Natural killer cell (primary cell): ENCODE measurements at regions not wholly inside any gene's neighbourhood (a gene's known extent, or its start where the extent isn't known, plus 50 kb on each side); places are given as distances from the start of the nearest gene placed in this dataset.

ENCODE experiments used
- ATAC-seq, 3 donors: fragments of 150-1000 bp in 2 of 3; fragments of 200-7000 bp in 1 of 3; cut with Tn5 transposase; 1 replicate in 1 of 3; 2 replicates in 2 of 3; pipeline ENCODE4 v1.10.0; 2021; ENCODE audit warnings: mild to moderate bottlenecking in 2 of 3, moderate library complexity in 2 of 3
- DNase-seq, 2 donors: peaks; one replicate each; pipeline versions ENCODE4 v3.0.0 to v3.0.0-alpha.2; 2013 to 2021; ENCODE audit warnings: mixed read lengths in 1 of 2
- H3K27ac ChIP-seq: one replicate; pipeline ENCODE4 v1.5.1; 2013; ENCODE audit warnings: mild to moderate bottlenecking, low read length
- H3K27me3 ChIP-seq: one replicate; pipeline ENCODE4 v1.6.1; 2013; ENCODE audit warnings: low read length; ENCODE audit not compliant: control insufficient read depth, insufficient read depth
- H3K36me3 ChIP-seq: one replicate; pipeline ENCODE4 v1.6.1; 2013; ENCODE audit warnings: low read length; ENCODE audit not compliant: control insufficient read depth, insufficient read depth
- H3K4me1 ChIP-seq: one replicate; pipeline ENCODE4 v1.6.1; 2013; ENCODE audit warnings: low read length; ENCODE audit not compliant: control insufficient read depth, insufficient read depth
- H3K4me3 ChIP-seq: one replicate; pipeline ENCODE4 v1.5.1; 2013; ENCODE audit warnings: low read length
- H3K9me3 ChIP-seq: one replicate; pipeline ENCODE4 v1.6.1; 2013; ENCODE audit warnings: low read length; ENCODE audit not compliant: control insufficient read depth, insufficient read depth
- H3K27ac Mint-ChIP-seq, 2 donors: one replicate each; pipeline ENCODE4 v1.8.0; 2022; ENCODE audit warnings: mild to moderate bottlenecking in 2 of 2, mixed read lengths in 2 of 2, moderate library complexity in 1 of 2
- H3K27me3 Mint-ChIP-seq, 2 donors: one replicate each; pipeline ENCODE4 v1.8.0; 2022; ENCODE audit warnings: low read depth in 2 of 2, mixed read lengths in 2 of 2
- H3K36me3 Mint-ChIP-seq: one replicate; pipeline ENCODE4 v1.8.0; 2022; ENCODE audit warnings: mixed read lengths
- H3K4me1 Mint-ChIP-seq, 2 donors: one replicate each; pipeline ENCODE4 v1.8.0; 2022; ENCODE audit warnings: mixed read lengths in 2 of 2
- H3K4me3 Mint-ChIP-seq: one replicate; pipeline ENCODE4 v1.8.0; 2022; ENCODE audit warnings: mild to moderate bottlenecking, moderate library complexity, mixed read lengths
- H3K9me3 Mint-ChIP-seq, 2 donors: one replicate each; pipeline ENCODE4 v1.8.0; 2022; ENCODE audit warnings: mixed read lengths in 2 of 2
- whole genome bisulfite sequencing: methylation state at CpG from one replicate; pipeline ENCODE4 v1.1.7; 2013; ENCODE audit warnings: missing lambda C conversion rate; ENCODE audit not compliant: insufficient coverage; 5-methylcytosine and 5-hydroxymethylcytosine counted together
- intact Hi-C: fragments of 100-400 bp; cut with micrococcal nuclease; formaldehyde crosslinking; loops from one replicate; pipeline ENCODE4 v1.14.2; 2022
- TF ChIP-seq, protein P1 (sequence below): fragments of 200-600 bp; IDR thresholded peaks from one replicate; pipeline ENCODE4 v1.8.0; 2022; ENCODE audit warnings: antibody characterized with exemption

DNA sequence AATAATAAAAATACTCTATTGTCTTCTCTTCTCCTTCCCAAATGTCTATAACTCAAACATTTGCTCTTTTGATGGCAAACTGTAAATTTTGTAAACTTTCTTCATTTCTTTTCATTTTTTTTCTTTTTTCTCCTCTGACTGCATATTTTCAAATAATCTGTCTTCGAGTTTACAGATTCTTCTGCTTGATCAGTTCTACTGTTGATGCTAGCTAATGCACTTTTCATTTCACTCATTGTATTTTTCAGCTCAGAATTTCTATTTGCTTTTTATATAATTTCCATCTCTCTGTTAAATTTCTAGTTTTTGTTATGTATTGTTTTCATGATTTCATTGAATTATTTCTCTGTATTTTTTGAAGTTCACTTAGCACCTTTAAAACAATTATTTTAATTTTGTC is 646.8 kb upstream of the INTU start:
- H3K4me3 Mint-ChIP-seq = no peak overlapping the region
- no peak for ATAC-seq
- H3K4me1 Mint-ChIP-seq = no peaks in the 10 kb centered on the region
- H3K9me3 Mint-ChIP-seq = peaks cover 10 to 21% of the 10 kb centered on the region in 2 donors
- no peak for DNase-seq
- intact Hi-C loops = no loop called here
- 50% methylated on average over 1 of the region's 1 CpG for WGBS
- no peaks in the 10 kb centered on the region for H3K4me1 ChIP-seq
- no peak overlapping the region for H3K27ac ChIP-seq
- peaks cover 14% of the 10 kb centered on the region for H3K36me3 Mint-ChIP-seq
- H3K27ac Mint-ChIP-seq = no peak overlapping the region
- H3K9me3 ChIP-seq = peaks cover under 1% of the 10 kb centered on the region
- no peaks in the 10 kb centered on the region for H3K27me3 ChIP-seq
- no peaks in the 10 kb centered on the region for H3K36me3 ChIP-seq
- TF ChIP-seq, protein P1, sequence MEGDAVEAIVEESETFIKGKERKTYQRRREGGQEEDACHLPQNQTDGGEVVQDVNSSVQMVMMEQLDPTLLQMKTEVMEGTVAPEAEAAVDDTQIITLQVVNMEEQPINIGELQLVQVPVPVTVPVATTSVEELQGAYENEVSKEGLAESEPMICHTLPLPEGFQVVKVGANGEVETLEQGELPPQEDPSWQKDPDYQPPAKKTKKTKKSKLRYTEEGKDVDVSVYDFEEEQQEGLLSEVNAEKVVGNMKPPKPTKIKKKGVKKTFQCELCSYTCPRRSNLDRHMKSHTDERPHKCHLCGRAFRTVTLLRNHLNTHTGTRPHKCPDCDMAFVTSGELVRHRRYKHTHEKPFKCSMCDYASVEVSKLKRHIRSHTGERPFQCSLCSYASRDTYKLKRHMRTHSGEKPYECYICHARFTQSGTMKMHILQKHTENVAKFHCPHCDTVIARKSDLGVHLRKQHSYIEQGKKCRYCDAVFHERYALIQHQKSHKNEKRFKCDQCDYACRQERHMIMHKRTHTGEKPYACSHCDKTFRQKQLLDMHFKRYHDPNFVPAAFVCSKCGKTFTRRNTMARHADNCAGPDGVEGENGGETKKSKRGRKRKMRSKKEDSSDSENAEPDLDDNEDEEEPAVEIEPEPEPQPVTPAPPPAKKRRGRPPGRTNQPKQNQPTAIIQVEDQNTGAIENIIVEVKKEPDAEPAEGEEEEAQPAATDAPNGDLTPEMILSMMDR = no peak
- H3K27me3 Mint-ChIP-seq = no peaks in the 10 kb centered on the region
- no peak overlapping the region for H3K4me3 ChIP-seq

DNA sequence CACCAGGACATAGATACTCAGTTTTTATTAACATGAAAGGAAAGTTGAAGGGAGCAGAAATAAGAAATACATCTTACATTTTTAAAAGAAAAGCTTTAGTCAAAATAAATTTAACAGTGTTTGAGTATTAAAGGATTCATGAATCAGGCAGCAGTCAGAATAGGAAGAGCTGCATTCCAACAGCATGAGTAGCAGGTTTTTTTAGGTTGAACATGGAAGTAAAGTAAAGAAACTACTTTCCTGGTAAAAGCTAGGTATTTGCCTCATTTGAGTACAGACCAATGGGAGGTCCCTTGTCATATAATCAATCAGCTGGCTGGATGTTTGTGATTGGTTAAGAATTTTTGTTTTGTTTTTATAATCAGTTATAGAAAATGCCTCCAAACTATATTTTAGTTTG is 645.9 kb upstream of the INTU start:
- H3K4me3 Mint-ChIP-seq = no peak overlapping the region
- no peaks in the 10 kb centered on the region for H3K4me1 ChIP-seq
- H3K27me3 Mint-ChIP-seq = no peaks in the 10 kb centered on the region
- no peak overlapping the region for H3K27ac Mint-ChIP-seq
- TF ChIP-seq, protein P1 = no peak
- H3K4me1 Mint-ChIP-seq = no peaks in the 10 kb centered on the region
- no peaks in the 10 kb centered on the region for H3K36me3 ChIP-seq
- no peaks in the 10 kb centered on the region for H3K27me3 ChIP-seq
- intact Hi-C loops = no loop called here
- peaks cover 10 to 18% of the 10 kb centered on the region in 2 donors for H3K9me3 Mint-ChIP-seq
- H3K9me3 ChIP-seq = no peaks in the 10 kb centered on the region
- no peak overlapping the region for H3K4me3 ChIP-seq
- peaks cover 14% of the 10 kb centered on the region for H3K36me3 Mint-ChIP-seq
- ATAC-seq (no peak), DNase-seq (no peak)
- no peak overlapping the region for H3K27ac ChIP-seq

DNA sequence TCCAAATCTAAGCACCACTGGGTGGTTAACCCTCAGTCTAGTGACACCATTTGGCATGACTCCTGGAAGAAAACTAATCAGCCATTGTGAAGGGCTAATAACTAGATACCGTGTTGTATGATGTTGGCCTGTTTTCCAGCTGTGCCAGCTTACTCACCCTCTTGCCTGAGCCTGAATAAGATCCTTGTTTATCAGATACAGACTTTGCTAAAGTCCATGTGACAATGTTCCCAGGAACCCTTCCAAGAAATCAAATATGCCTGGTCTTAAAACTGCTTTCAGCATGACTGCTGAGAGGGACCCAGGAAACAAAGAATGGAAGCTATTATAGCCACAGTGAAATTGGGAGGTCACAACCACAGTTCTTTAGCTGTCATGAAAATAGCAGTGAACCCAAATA is 640.8 kb upstream of the INTU start:
- Histone ChIP-seq H3K27ac (no peak overlapping the region), H3K27me3 (no peaks in the 10 kb centered on the region), H3K4me3 (no peak overlapping the region), H3K4me1 (no peaks in the 10 kb centered on the region), H3K9me3 (no peaks in the 10 kb centered on the region), H3K36me3 (no peaks in the 10 kb centered on the region)
- no peak overlapping the region for H3K27ac Mint-ChIP-seq
- H3K27me3 Mint-ChIP-seq = no peaks in the 10 kb centered on the region
- TF ChIP-seq, protein P1 = no peak
- intact Hi-C loops = no loop called here
- ATAC-seq (no peak), DNase-seq (no peak)
- peaks cover 5 to 11% of the 10 kb centered on the region in 2 donors for H3K9me3 Mint-ChIP-seq
- H3K4me3 Mint-ChIP-seq = no peak overlapping the region
- WGBS = 67% methylated on average over 1 of the region's 1 CpG
- no peaks in the 10 kb centered on the region for H3K4me1 Mint-ChIP-seq
- H3K36me3 Mint-ChIP-seq = no peaks in the 10 kb centered on the region

DNA sequence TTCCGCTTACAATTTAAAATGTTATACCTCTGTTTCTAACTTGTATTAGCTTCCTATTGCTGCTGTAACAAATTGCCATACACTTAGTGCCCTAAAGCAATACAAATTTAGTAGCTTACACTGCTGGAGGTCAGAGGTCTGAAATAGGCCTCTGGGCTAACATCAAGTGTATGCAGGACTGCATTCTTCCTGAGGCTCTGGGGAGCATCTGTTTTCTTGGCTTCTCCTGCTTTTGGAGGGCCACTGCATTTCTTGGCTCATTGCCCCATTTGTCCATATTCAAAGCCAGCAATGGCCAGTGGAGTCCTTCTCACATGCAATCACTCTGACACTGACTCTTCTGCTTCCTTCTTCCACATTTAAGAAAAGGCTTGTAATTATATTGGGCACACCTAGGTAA is 639.8 kb upstream of the INTU start:
- Mint-ChIP-seq H3K4me3 (no peak overlapping the region), H3K27me3 (no peaks in the 10 kb centered on the region), H3K9me3 (peaks cover 5 to 11% of the 10 kb centered on the region in 2 donors), H3K27ac (no peak overlapping the region), H3K36me3 (no peaks in the 10 kb centered on the region), H3K4me1 (no peaks in the 10 kb centered on the region)
- H3K27ac ChIP-seq = no peak overlapping the region
- H3K4me3 ChIP-seq = no peak overlapping the region
- TF ChIP-seq, protein P1 = no peak
- no peak for DNase-seq
- 100% methylated on average over 1 of the region's 1 CpG for WGBS
- no peaks in the 10 kb centered on the region for H3K4me1 ChIP-seq
- intact Hi-C loops = no loop called here
- H3K9me3 ChIP-seq = no peaks in the 10 kb centered on the region
- H3K27me3 ChIP-seq = no peaks in the 10 kb centered on the region
- no peaks in the 10 kb centered on the region for H3K36me3 ChIP-seq
- ATAC-seq = no peak
